GM23338 (cell line): ENCODE measurements at regions not wholly inside any gene's neighbourhood (a gene's known extent, or its start where the extent isn't known, plus 50 kb on each side); places are given as distances from the start of the nearest gene placed in this dataset.

Experiments
- ATAC-seq: fragments of 200-7000 bp; cut with Tn5 transposase; 3 replicates; pipeline ENCODE4 v1.9.1; 2020
- DNase-seq: peaks from one replicate; pipeline ENCODE4 v3.0.0-alpha.2; 2015; ENCODE audit warnings: low spot score
- H2AFZ ChIP-seq: fragments of 200-600 bp; sonication (generic); 2 replicates; pipeline ENCODE4 v1.8.0; 2016; ENCODE audit warnings: antibody characterized with exemption, mild to moderate bottlenecking, moderate library complexity
- H3F3A ChIP-seq: fragments of 200-600 bp; sonication (generic); replicated peaks from 2 replicates; pipeline ENCODE4 v1.8.0; 2017; ENCODE audit warnings: antibody characterized with exemption, mixed run types, low read depth
- H3K27ac ChIP-seq: fragments of 200-600 bp; sonication (generic); 2 replicates; pipeline ENCODE4 v1.6.1; 2016; ENCODE audit warnings: low read depth
- H3K27me3 ChIP-seq: fragments of 200-600 bp; sonication (generic); 2 replicates; pipeline ENCODE4 v1.8.0; 2016; ENCODE audit warnings: mild to moderate bottlenecking, mixed run types, moderate library complexity; ENCODE audit not compliant: insufficient read depth
- H3K36me3 ChIP-seq: fragments of 200-600 bp; sonication (generic); 2 replicates; pipeline ENCODE4 v1.8.0; 2016; ENCODE audit warnings: mild to moderate bottlenecking; ENCODE audit not compliant: insufficient read depth
- H3K4me1 ChIP-seq: fragments of 200-600 bp; sonication (generic); 2 replicates; pipeline ENCODE4 v1.8.0; 2016; ENCODE audit warnings: mild to moderate bottlenecking, moderate library complexity; ENCODE audit not compliant: insufficient read depth
- H3K4me2 ChIP-seq: fragments of 200-600 bp; sonication (generic); 2 replicates; pipeline ENCODE4 v1.7.1; 2017; ENCODE audit warnings: mixed run types
- H3K4me3 ChIP-seq: fragments of 200-600 bp; sonication (generic); 2 replicates; pipeline ENCODE4 v1.6.1; 2016; ENCODE audit warnings: mixed run types
- H3K79me2 ChIP-seq: fragments of 200-600 bp; sonication (generic); replicated peaks from 2 replicates; pipeline ENCODE4 v1.8.0; 2017; ENCODE audit warnings: mild to moderate bottlenecking; ENCODE audit not compliant: insufficient read depth
- H3K9me2 ChIP-seq: fragments of 200-600 bp; sonication (generic); 2 replicates; pipeline ENCODE4 v1.8.0; 2017; ENCODE audit not compliant: insufficient read depth
- H4K20me1 ChIP-seq: fragments of 200-600 bp; sonication (generic); replicated peaks from 2 replicates; pipeline ENCODE4 v1.8.0; 2017; ENCODE audit warnings: mild to moderate bottlenecking; ENCODE audit not compliant: insufficient read depth
- H3K27ac Mint-ChIP-seq: 2 replicates; pipeline ENCODE4 v1.8.0; 2020; ENCODE audit warnings: inconsistent platforms, mild to moderate bottlenecking, moderate library complexity, mixed read lengths
- H3K27me3 Mint-ChIP-seq: 3 replicates; pipeline ENCODE4 v1.8.0; 2022; ENCODE audit warnings: low read depth, mild to moderate bottlenecking, moderate library complexity, mixed read lengths, inconsistent platforms; ENCODE audit not compliant: insufficient read depth, poor library complexity
- H3K36me3 Mint-ChIP-seq: 3 replicates; pipeline ENCODE4 v1.8.0; 2021; ENCODE audit warnings: low read depth, mild to moderate bottlenecking, inconsistent platforms, moderate library complexity, mixed read lengths
- H3K4me1 Mint-ChIP-seq: 3 replicates; pipeline ENCODE4 v1.8.0; 2020; ENCODE audit warnings: mild to moderate bottlenecking, inconsistent platforms, mixed read lengths
- H3K4me3 Mint-ChIP-seq: 3 replicates; pipeline ENCODE4 v1.8.0; 2021; ENCODE audit warnings: moderate library complexity, mild to moderate bottlenecking, inconsistent platforms, mixed read lengths
- H3K9me3 Mint-ChIP-seq: 3 replicates; pipeline ENCODE4 v1.8.0; 2020; ENCODE audit warnings: moderate library complexity, mild to moderate bottlenecking, inconsistent platforms, mixed read lengths
- CREB1 ChIP-seq: fragments of 250-450 bp; sonication (Bioruptor Pico); IDR thresholded peaks from 2 replicates; pipeline ENCODE4 v1.5.0; 2020; ENCODE audit warnings: low read depth, mild to moderate bottlenecking, moderate library complexity
- CTCF ChIP-seq, 2 experiments: fragments of 200-600 bp in 1 of 2; sonication (generic) in 1 of 2; conservative IDR thresholded peaks; 2 replicates each; pipeline versions ENCODE4 v1.5.1 to v1.6.1; 2016 to 2017; ENCODE audit warnings: antibody characterized with exemption in 2 of 2, low read depth in 2 of 2, mild to moderate bottlenecking in 2 of 2, moderate library complexity in 1 of 2
- ETS1 ChIP-seq: IDR thresholded peaks from 2 replicates; pipeline ENCODE4 v1.6.1; 2016; ENCODE audit warnings: antibody characterized with exemption
- EZH2 ChIP-seq: fragments of 200-600 bp; sonication (generic); IDR thresholded peaks from one replicate; pipeline ENCODE4 v1.8.0; 2017; ENCODE audit warnings: antibody characterized with exemption, mild to moderate bottlenecking, low read depth; ENCODE audit not compliant: unreplicated experiment
- JUNB ChIP-seq: IDR thresholded peaks from one replicate; pipeline ENCODE4 v1.6.1; 2016; ENCODE audit warnings: antibody characterized with exemption; ENCODE audit not compliant: unreplicated experiment
- REST ChIP-seq: IDR thresholded peaks from one replicate; pipeline ENCODE4 v1.6.1; 2018; ENCODE audit warnings: antibody characterized with exemption; ENCODE audit not compliant: unreplicated experiment
- STAT1 ChIP-seq: IDR thresholded peaks from one replicate; pipeline ENCODE4 v1.6.1; 2016; ENCODE audit warnings: antibody characterized with exemption; ENCODE audit not compliant: unreplicated experiment
- ZNF114 ChIP-seq: fragments of 250-450 bp; sonication (Bioruptor Pico); IDR thresholded peaks from 2 replicates; pipeline ENCODE4 v1.5.0; 2020; ENCODE audit warnings: mild to moderate bottlenecking, moderate library complexity
- ZNF331 ChIP-seq: fragments of 250-450 bp; sonication (Bioruptor Pico); IDR thresholded peaks from 2 replicates; pipeline ENCODE4 v1.5.0; 2020; ENCODE audit warnings: low read depth, mild to moderate bottlenecking, moderate library complexity
- ZNF462 ChIP-seq: fragments of 250-450 bp; sonication (Bioruptor Pico); IDR thresholded peaks from 2 replicates; pipeline ENCODE4 v1.5.0; 2020; ENCODE audit warnings: mild to moderate bottlenecking, moderate library complexity

- TF ChIP-seq ZNF114 (CRISPR knock-in tag) = no peak
- no peak for TF ChIP-seq CTCF (conservative IDR thresholded peaks at IDR 0.05; ENCODE audit: low read depth in 2 of 2)
These were observed 149.6 kb upstream of the MOCS2 start (continued) for GRCh38 chr5:53259176-53259575.

- no peaks in the 10 kb centered on the region; the same call in 1 of the 2 replicates for H3K9me2 ChIP-seq
- no peak overlapping the region for H3K4me3 ChIP-seq
- H3K27ac Mint-ChIP-seq = no peak overlapping the region
- no peak for DNase-seq
- H3K4me2 ChIP-seq = no peak overlapping the region
- H4K20me1 ChIP-seq = no peaks in the 10 kb centered on the region
- ATAC-seq = no peak
- no peaks in the 10 kb centered on the region for H3K27me3 Mint-ChIP-seq
- no peak overlapping the region for H2AFZ ChIP-seq
- H3K36me3 ChIP-seq = no peaks in the 10 kb centered on the region
- no peaks in the 10 kb centered on the region for H3K36me3 Mint-ChIP-seq
- H3K79me2 ChIP-seq = no peaks in the 10 kb centered on the region
- 0 out of 3 replicates have a peak, but pooled peaks cover under 1% of the 10 kb centered on the region for H3K9me3 Mint-ChIP-seq
- H3K4me1 Mint-ChIP-seq = no peaks in the 10 kb centered on the region
- no peaks in the 10 kb centered on the region for H3K27me3 ChIP-seq
- H3K27ac ChIP-seq = no peak overlapping the region
- H3K4me3 Mint-ChIP-seq = no peak overlapping the region
- H3F3A ChIP-seq = no peaks in the 10 kb centered on the region
- no peaks in the 10 kb centered on the region for H3K4me1 ChIP-seq
- TF ChIP-seq ETS1 (no peak), ZNF331 (CRISPR knock-in tag) (no peak), EZH2 (no peak), REST (no peak), STAT1 (no peak), CREB1 (CRISPR knock-in tag) (no peak), CTCF (conservative IDR thresholded peaks at IDR 0.05; ENCODE audit: low read depth in 2 of 2) (no peak), ZNF114 (CRISPR knock-in tag) (no peak), ZNF462 (CRISPR knock-in tag) (no peak), JUNB (no peak)
These were observed 150.9 kb upstream of the MOCS2 start for GRCh38 chr5:53260446-53260845.
